Fibroblast of pulmonary artery (primary cell): ENCODE measurements at regions not wholly inside any gene's neighbourhood (a gene's known extent, or its start where the extent isn't known, plus 50 kb on each side); places are given as distances from the start of the nearest gene placed in this dataset.
A peak's percentile ranks its signal among the peaks of the same experiment; 100 is the strongest.

Experiments
- DNase-seq: peaks from one replicate; pipeline ENCODE4 v3.0.0-alpha.2; 2010; ENCODE audit warnings: low read depth
- H3K4me3 ChIP-seq: replicated peaks from 2 replicates; pipeline ENCODE4 v1.5.1; 2011; ENCODE audit warnings: low read depth, mild to moderate bottlenecking, control low read depth, low read length, moderate library complexity
- CTCF ChIP-seq: IDR thresholded peaks from 2 replicates; pipeline ENCODE4 v1.5.1; 2011; ENCODE audit warnings: mild to moderate bottlenecking, control low read depth, low read length, inconsistent platforms; ENCODE audit errors: missing control alignments

DNA sequence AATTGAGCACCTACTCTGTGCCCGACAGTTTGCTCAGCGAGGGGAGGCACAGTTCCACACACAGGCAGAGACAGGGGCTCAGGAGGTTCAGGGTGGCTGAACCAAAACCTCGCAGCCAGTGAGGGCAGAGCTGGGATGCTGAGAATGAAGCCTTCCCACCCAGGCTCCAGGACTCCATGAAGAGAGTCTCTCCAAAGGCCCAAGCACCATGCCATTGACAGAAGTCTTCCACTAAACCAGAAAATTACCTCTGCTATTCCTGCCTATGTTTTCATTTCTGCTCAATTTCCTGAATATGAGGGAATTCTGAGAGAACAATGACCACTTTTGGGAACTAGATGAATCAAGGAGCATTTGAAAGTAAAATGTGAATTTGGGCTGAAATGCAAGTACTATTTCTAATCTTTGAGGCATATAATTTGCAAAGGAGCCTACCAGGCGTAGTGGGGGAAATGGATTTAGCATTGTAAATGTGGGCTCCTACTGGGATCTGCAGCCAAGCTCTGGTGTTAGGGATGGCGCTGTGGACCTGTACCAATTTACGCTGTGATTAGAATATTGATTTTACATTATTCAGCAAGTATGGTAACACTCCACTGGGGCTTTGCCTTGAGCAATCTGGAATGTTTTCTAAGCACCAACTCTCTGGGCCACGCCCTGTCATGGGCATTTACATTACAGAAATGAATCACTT lies 91.9 kb downstream of the DRD1 start:
- no peak for TF ChIP-seq CTCF
- DNase-seq = no peak
- H3K4me3 ChIP-seq = no peak overlapping the region

GRCh38 chr5:175351126-175351525 lies 92.9 kb downstream of the DRD1 start:
- TF ChIP-seq CTCF = no peak
- H3K4me3 ChIP-seq = no peak overlapping the region
- no peak for DNase-seq

DNA sequence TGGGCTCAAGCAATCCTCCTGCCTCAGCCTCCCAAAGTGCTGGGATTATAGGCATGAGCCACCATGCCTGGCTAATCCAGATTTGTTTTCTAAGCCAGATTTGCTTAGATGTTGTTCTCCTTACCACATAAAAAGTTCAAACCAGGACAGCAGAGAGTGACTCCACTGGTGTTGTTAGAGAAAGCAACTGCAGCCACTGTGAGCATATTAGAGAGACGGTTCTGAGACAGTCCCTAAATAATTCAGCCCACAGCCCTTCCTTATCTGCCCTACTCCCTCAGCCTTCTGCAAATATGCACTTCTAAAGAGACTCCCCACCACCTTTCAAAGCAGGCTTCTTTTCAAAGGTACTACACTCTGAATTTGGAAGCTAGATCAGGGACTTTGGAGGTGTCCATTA lies 96.1 kb downstream of the DRD1 start:
- no peak for DNase-seq
- TF ChIP-seq CTCF = no peak
- no peak overlapping the region for H3K4me3 ChIP-seq

DNA sequence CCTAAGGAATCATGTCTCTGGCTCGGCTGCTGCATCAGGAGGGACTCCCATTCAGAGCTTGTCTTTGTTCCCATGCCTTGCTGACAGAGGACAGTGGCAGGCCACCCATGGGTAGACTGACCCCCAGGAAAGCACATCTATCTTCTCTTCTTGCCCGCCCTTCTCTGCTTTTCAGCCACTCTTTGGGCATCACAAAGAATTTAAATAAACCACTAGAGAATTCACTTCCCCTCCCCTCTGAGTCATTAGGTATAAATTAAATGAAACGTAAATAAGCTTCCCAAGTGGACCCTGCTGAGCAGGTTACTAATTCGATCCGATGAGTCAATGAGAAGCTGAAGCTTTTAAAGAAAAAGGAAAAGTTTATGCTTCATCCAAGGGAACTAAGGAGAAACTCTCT lies 97.0 kb downstream of the DRD1 start:
- DNase-seq = no peak
- TF ChIP-seq CTCF = no peak
- H3K4me3 ChIP-seq = no peak overlapping the region

DNA sequence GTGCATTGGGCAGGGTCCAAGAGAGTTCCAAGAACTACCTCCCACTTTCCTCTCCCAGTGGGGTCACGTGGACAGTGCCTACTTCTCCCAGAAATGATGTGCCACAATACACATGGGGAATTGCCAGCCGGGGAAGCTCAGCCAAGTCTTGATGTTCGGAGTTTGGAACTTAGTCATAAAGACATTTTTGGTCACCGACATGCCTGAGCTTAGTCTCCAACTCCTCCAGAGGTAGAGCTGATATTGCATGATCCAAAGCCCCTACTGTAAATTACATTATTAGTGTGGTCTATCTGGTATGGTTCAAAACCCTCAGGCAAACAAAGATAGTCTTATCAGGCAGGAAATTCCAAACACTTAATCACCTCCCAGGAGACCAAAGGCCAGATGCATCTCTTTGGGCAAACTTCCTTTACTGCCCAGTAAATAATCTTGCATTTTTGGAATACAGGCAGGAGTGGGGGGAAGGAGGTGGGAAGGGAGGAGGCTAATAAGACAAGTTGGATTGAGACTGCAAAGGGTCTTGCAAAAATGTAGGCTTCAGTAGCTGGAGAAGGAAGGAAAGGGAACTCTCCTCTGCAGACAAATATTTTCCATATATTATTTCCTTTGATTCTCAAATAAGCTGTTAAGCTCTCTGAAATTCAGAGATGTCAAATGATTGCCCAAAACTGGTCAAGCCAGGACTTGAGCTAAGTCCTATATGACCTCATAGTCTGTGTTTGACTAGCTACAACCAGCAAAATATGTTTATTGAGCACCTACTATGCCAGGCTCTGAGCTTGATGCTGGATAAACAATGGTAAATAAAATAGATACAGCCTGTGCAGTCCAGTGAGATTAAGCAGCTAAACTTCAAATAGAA lies 99.4 kb downstream of the DRD1 start:
- peak; percentile 1 for DNase-seq
- no peak for TF ChIP-seq CTCF
- no peak overlapping the region for H3K4me3 ChIP-seq

GRCh38 chr5:175343308-175343707 lies 100.7 kb downstream of the DRD1 start:
- no peak for DNase-seq
- no peak for TF ChIP-seq CTCF
- no peak overlapping the region for H3K4me3 ChIP-seq
